Liver (tissue), 8 donors: ENCODE measurements at regions not wholly inside any gene's neighbourhood (a gene's known extent, or its start where the extent isn't known, plus 50 kb on each side); places are given as distances from the start of the nearest gene placed in this dataset.

Experiments
- DNase-seq: peaks from one replicate; pipeline ENCODE4 v3.0.0-alpha.2; 2017; ENCODE audit warnings: low spot score
- H3K27ac ChIP-seq, 2 donors: one replicate each; pipeline ENCODE4 v1.7.0; 2013; ENCODE audit warnings: inconsistent platforms in 2 of 2, low read length in 2 of 2, control low read depth in 1 of 2, low read depth in 1 of 2, mild to moderate bottlenecking in 1 of 2
- H3K27me3 ChIP-seq, 4 donors: one replicate each; pipeline versions ENCODE4 v1.6.1 to v1.7.0; 2013; ENCODE audit warnings: low read length in 3 of 4, inconsistent platforms in 1 of 4, mild to moderate bottlenecking in 1 of 4, moderate library complexity in 1 of 4; ENCODE audit not compliant: control insufficient read depth in 4 of 4, insufficient read depth in 4 of 4
- H3K36me3 ChIP-seq, 4 donors: one replicate each; pipeline versions ENCODE4 v1.6.1 to v1.7.0; 2013; ENCODE audit warnings: low read length in 3 of 4, mild to moderate bottlenecking in 3 of 4, low read depth in 1 of 4, moderate library complexity in 1 of 4; ENCODE audit not compliant: control insufficient read depth in 4 of 4, insufficient read depth in 3 of 4
- H3K4me1 ChIP-seq, 4 donors: one replicate each; pipeline versions ENCODE4 v1.6.1 to v1.7.0; 2013; ENCODE audit warnings: low read length in 3 of 4, mild to moderate bottlenecking in 3 of 4, moderate library complexity in 1 of 4; ENCODE audit not compliant: control insufficient read depth in 4 of 4, insufficient read depth in 4 of 4
- H3K4me3 ChIP-seq, 3 donors: one replicate each; pipeline versions ENCODE4 v1.6.1 to v1.7.0; 2013; ENCODE audit warnings: low read length in 3 of 3, control low read depth in 1 of 3, low read depth in 1 of 3, mild to moderate bottlenecking in 1 of 3
- H3K9ac ChIP-seq, 2 donors: one replicate each; pipeline ENCODE4 v1.7.0; 2013; ENCODE audit warnings: low read length in 2 of 2, mild to moderate bottlenecking in 2 of 2, moderate library complexity in 2 of 2, control low read depth in 1 of 2, low read depth in 1 of 2
- H3K9me3 ChIP-seq, 4 donors: one replicate each; pipeline versions ENCODE4 v1.6.1 to v1.7.0; 2013; ENCODE audit warnings: low read length in 3 of 4; ENCODE audit not compliant: control insufficient read depth in 4 of 4
- EGR1 ChIP-seq, 2 donors: IDR thresholded peaks; 2 replicates each; pipeline ENCODE4 v1.6.1; 2016 to 2018; ENCODE audit warnings: antibody characterized with exemption in 2 of 2, low read depth in 2 of 2
- FOXA1 ChIP-seq: IDR thresholded peaks from 2 replicates; pipeline ENCODE4 v1.6.1; 2016; ENCODE audit warnings: antibody characterized with exemption
- FOXA2 ChIP-seq: IDR thresholded peaks from 2 replicates; pipeline ENCODE4 v1.6.1; 2016; ENCODE audit warnings: antibody characterized with exemption
- GABPA ChIP-seq, 2 donors: IDR thresholded peaks in 1 of 2; conservative IDR thresholded peaks in 1 of 2; 2 replicates each; pipeline ENCODE4 v1.6.1; 2016; ENCODE audit warnings: antibody characterized with exemption in 2 of 2, mild to moderate bottlenecking in 1 of 2, moderate library complexity in 1 of 2
- HNF4G ChIP-seq: IDR thresholded peaks from 2 replicates; pipeline ENCODE4 v1.6.1; 2016; ENCODE audit warnings: antibody characterized with exemption
- JUND ChIP-seq, 2 donors: IDR thresholded peaks; 2 replicates each; pipeline ENCODE4 v1.6.1; 2016; ENCODE audit warnings: antibody characterized with exemption in 2 of 2
- MAX ChIP-seq: IDR thresholded peaks from 2 replicates; pipeline ENCODE4 v1.6.1; 2016; ENCODE audit warnings: antibody characterized with exemption
- NR2F2 ChIP-seq: IDR thresholded peaks from 2 replicates; pipeline ENCODE4 v1.6.1; 2016; ENCODE audit warnings: antibody characterized with exemption
- RAD21 ChIP-seq, 2 donors: IDR thresholded peaks; 2 replicates each; pipeline ENCODE4 v1.6.1; 2016; ENCODE audit warnings: antibody characterized with exemption in 2 of 2, mild to moderate bottlenecking in 2 of 2
- REST ChIP-seq: IDR thresholded peaks from 2 replicates; pipeline ENCODE4 v1.6.1; 2016; ENCODE audit warnings: antibody characterized with exemption, mild to moderate bottlenecking
- RXRA ChIP-seq, 2 donors: IDR thresholded peaks; 2 replicates each; pipeline ENCODE4 v1.6.1; 2017 to 2018; ENCODE audit warnings: antibody characterized with exemption in 2 of 2, mild to moderate bottlenecking in 1 of 2
- SP1 ChIP-seq: IDR thresholded peaks from 2 replicates; pipeline ENCODE4 v1.6.1; 2018; ENCODE audit warnings: antibody characterized with exemption, mild to moderate bottlenecking
- TAF1 ChIP-seq: conservative IDR thresholded peaks from 2 replicates; pipeline ENCODE4 v1.6.1; 2016; ENCODE audit warnings: antibody characterized with exemption, mild to moderate bottlenecking
- ZBTB33 ChIP-seq: IDR thresholded peaks from 2 replicates; pipeline ENCODE4 v1.6.1; 2016; ENCODE audit warnings: antibody characterized with exemption
- whole genome bisulfite sequencing: extraction: QIAGEN DNeasy Blood & Tissue Kit; methylation state at CpG from one replicate; pipeline ENCODE4 v1.1.7; 2013; 5-methylcytosine and 5-hydroxymethylcytosine counted together
- TF ChIP-seq, protein P1 (sequence below): IDR thresholded peaks from 2 replicates; pipeline ENCODE4 v1.6.1; 2016; ENCODE audit warnings: antibody characterized with exemption
- TF ChIP-seq, protein P2 (sequence below): fragments of 150-350 bp; IDR thresholded peaks from 2 replicates; pipeline ENCODE4 v1.5.1; 2017; ENCODE audit warnings: improper control_type of control experiment, low read depth, low read length; ENCODE audit not compliant: missing input control
- donor health status: healthy.
- donor health status: healthy.
- donor health status: healthy.
- donor health status: healthy.
- donor health status: healthy.

GRCh38 chr10:78703593-78703992, 365.2 kb upstream of the ZMIZ1 start:
- Histone ChIP-seq H3K9me3 (no peaks in the 10 kb centered on the region), H3K36me3 (no peaks in the 10 kb centered on the region), H3K9ac (no peak overlapping the region), H3K27me3 (no peaks in the 10 kb centered on the region), H3K4me1 (no peaks in the 10 kb centered on the region), H3K27ac (no peak overlapping the region), H3K4me3 (no peak overlapping the region)
- DNase-seq: no peak
- WGBS: 84% methylated on average over 6 of the region's 6 CpGs
- TF ChIP-seq TAF1: no peak
- no peak for TF ChIP-seq HNF4G
- TF ChIP-seq FOXA1: no peak
- no peak for TF ChIP-seq MAX
- TF ChIP-seq SP1: no peak
- no peak for TF ChIP-seq RAD21 (IDR thresholded peaks at IDR 0.05)
- no peak for TF ChIP-seq GABPA (IDR thresholded peaks at IDR 0.05 in 1 of 2, conservative IDR thresholded peaks at IDR 0.05 in 1 of 2)
- TF ChIP-seq FOXA2: no peak
- TF ChIP-seq, protein P1, sequence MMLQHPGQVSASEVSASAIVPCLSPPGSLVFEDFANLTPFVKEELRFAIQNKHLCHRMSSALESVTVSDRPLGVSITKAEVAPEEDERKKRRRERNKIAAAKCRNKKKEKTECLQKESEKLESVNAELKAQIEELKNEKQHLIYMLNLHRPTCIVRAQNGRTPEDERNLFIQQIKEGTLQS: no peak
- no peak for TF ChIP-seq JUND (IDR thresholded peaks at IDR 0.05)
- no peak for TF ChIP-seq REST
- TF ChIP-seq, protein P2, sequence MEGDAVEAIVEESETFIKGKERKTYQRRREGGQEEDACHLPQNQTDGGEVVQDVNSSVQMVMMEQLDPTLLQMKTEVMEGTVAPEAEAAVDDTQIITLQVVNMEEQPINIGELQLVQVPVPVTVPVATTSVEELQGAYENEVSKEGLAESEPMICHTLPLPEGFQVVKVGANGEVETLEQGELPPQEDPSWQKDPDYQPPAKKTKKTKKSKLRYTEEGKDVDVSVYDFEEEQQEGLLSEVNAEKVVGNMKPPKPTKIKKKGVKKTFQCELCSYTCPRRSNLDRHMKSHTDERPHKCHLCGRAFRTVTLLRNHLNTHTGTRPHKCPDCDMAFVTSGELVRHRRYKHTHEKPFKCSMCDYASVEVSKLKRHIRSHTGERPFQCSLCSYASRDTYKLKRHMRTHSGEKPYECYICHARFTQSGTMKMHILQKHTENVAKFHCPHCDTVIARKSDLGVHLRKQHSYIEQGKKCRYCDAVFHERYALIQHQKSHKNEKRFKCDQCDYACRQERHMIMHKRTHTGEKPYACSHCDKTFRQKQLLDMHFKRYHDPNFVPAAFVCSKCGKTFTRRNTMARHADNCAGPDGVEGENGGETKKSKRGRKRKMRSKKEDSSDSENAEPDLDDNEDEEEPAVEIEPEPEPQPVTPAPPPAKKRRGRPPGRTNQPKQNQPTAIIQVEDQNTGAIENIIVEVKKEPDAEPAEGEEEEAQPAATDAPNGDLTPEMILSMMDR: no peak

DNA sequence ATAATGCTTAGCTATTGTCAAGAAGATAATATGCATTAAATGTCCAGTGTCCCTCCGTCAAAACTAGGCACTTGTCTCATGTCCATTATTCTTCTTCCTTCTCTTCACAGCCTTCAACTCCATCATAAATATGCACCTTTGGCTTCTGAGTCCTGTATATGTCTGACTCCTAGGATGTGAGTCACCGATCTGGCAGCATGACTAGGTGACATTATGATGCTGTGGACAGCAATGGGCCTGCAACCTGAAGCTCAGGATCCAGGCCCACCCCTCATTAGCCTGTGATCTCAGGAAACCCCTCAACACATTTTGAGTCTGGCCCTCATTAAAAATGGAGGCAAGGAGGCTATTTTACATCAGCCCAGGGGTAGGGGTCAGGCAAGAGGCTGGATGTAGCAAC, 362.5 kb upstream of the ZMIZ1 start:
- TF ChIP-seq MAX: no peak
- no peak for TF ChIP-seq GABPA (IDR thresholded peaks at IDR 0.05 in 1 of 2, conservative IDR thresholded peaks at IDR 0.05 in 1 of 2)
- TF ChIP-seq HNF4G: no peak
- TF ChIP-seq FOXA1: no peak
- TF ChIP-seq EGR1 (IDR thresholded peaks at IDR 0.05; ENCODE audit: low read depth in 2 of 2): no peak
- no peak for TF ChIP-seq RXRA (IDR thresholded peaks at IDR 0.05)
- TF ChIP-seq ZBTB33: no peak
- no peak for TF ChIP-seq NR2F2
- Histone ChIP-seq H3K4me1 (no peaks in the 10 kb centered on the region), H3K36me3 (no peaks in the 10 kb centered on the region), H3K4me3 (no peak overlapping the region), H3K27me3 (no peaks in the 10 kb centered on the region), H3K27ac (no peak overlapping the region), H3K9me3 (no peaks in the 10 kb centered on the region), H3K9ac (no peak overlapping the region)
- 93% methylated on average over 2 of the region's 2 CpGs for whole genome bisulfite sequencing
- DNase-seq: no peak
